ENCODE measurements at regions not wholly inside any gene's neighbourhood (a gene's known extent, or its start where the extent isn't known, plus 50 kb on each side); places are given as distances from the start of the nearest gene placed in this dataset.

- TF ChIP-seq CTCF (IDR thresholded peaks at IDR 0.05; ENCODE audit: borderline replicate concordance, extremely low read depth, low read length, poor library complexity, severe bottlenecking) (no peak), EZH2 (IDR thresholded peaks at IDR 0.05; ENCODE audit: borderline replicate concordance, low read depth, low read length, severe bottlenecking) (no peak)
These were observed 93.8 kb upstream of the PLPPR4 start for GRCh38 chr1:99170516-99170915.
